ENCODE measurements at regions not wholly inside any gene's neighbourhood (a gene's known extent, or its start where the extent isn't known, plus 50 kb on each side); places are given as distances from the start of the nearest gene placed in this dataset.

DNA sequence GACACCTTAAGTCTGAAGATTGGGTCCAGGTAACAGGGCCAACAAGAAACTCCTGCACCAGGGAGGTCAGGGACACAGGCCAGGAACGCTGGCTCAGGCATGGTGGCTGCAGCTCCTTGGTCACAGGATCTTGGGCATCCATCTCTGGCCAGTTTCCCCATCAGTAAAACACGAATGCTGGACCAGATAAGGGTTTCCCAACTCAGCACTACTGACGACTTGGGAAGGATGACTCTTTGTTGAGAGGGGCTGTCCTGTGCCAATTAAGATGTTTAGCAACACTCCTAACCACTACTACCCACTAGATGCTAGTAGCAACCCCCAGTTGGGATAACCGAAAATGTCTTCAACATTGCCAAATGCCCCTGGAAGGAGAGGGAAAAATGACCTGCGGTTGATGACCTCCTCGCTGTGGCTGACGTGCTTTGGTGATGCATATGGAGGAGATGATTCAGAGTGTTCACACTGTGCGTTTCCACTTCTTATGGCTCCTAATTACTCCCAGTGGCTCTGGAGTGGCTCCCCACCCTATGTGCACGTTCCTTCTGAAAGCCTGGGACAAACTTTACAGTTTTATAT is 261.9 kb downstream of the CDH26 start:
- peaks cover 0 to 11% (median 0%) of the 10 kb centered on the region in 5 donors for H3K4me1 ChIP-seq (ENCODE audit: control insufficient read depth in 5 of 5, insufficient read depth in 5 of 5, low read length in 5 of 5)
- H3K36me3 ChIP-seq (ENCODE audit: control insufficient read depth in 4 of 4, insufficient read depth in 4 of 4, low read length in 4 of 4): no peaks in the 10 kb centered on the region
- H3K9me3 ChIP-seq (ENCODE audit: control insufficient read depth in 4 of 4, insufficient read depth in 3 of 4, low read length in 3 of 4): no peaks in the 10 kb centered on the region
- H3K27me3 ChIP-seq (ENCODE audit: control insufficient read depth in 3 of 3, insufficient read depth in 3 of 3, low read length in 2 of 3): no peaks in the 10 kb centered on the region
- TF ChIP-seq, protein P1, sequence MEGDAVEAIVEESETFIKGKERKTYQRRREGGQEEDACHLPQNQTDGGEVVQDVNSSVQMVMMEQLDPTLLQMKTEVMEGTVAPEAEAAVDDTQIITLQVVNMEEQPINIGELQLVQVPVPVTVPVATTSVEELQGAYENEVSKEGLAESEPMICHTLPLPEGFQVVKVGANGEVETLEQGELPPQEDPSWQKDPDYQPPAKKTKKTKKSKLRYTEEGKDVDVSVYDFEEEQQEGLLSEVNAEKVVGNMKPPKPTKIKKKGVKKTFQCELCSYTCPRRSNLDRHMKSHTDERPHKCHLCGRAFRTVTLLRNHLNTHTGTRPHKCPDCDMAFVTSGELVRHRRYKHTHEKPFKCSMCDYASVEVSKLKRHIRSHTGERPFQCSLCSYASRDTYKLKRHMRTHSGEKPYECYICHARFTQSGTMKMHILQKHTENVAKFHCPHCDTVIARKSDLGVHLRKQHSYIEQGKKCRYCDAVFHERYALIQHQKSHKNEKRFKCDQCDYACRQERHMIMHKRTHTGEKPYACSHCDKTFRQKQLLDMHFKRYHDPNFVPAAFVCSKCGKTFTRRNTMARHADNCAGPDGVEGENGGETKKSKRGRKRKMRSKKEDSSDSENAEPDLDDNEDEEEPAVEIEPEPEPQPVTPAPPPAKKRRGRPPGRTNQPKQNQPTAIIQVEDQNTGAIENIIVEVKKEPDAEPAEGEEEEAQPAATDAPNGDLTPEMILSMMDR (IDR thresholded peaks at IDR 0.05; ENCODE audit: control extremely low read depth, extremely low read depth): no peak
- DNase-seq: no peak
- H3K27ac ChIP-seq (ENCODE audit: low read depth in 1 of 2, low read length in 1 of 2): no peak overlapping the region
- no peak overlapping the region for H3K4me3 ChIP-seq
- 83 to 84% methylated on average over 9 of the region's 9 CpGs for WGBS, 2 donors
- H3K9ac ChIP-seq (ENCODE audit: insufficient read depth in 1 of 2, low read length in 2 of 2): no peak overlapping the region
- no peak for ATAC-seq (ENCODE audit: insufficient read depth, low FRiP score)

DNA sequence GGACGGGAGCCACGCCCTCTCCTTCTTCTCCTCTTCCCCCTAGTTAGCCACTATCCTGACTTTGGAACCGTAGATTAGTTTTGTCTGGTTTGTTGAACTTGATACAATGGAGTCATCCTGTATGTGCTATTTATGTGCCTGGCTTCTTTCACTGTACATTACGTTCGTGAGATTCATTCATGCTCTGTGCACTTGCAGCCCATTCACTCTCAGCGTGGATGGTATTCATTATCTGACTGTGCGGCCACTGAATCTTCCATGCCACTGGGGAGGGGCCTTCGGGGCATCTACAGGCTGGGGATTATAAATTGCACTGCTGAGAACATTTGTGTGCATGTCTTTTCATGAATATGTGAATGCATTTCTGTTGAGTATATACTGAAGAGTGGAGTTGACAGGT is 262.5 kb downstream of the CDH26 start:
- H3K9me3 ChIP-seq (ENCODE audit: control insufficient read depth in 4 of 4, insufficient read depth in 3 of 4, low read length in 3 of 4): peaks cover 0 to 2% (median 0%) of the 10 kb centered on the region in 4 donors
- peaks cover 0 to 5% (median 0%) of the 10 kb centered on the region in 5 donors for H3K4me1 ChIP-seq (ENCODE audit: control insufficient read depth in 5 of 5, insufficient read depth in 5 of 5, low read length in 5 of 5)
- no peaks in the 10 kb centered on the region for H3K27me3 ChIP-seq (ENCODE audit: control insufficient read depth in 3 of 3, insufficient read depth in 3 of 3, low read length in 2 of 3)
- ATAC-seq (ENCODE audit: insufficient read depth, low FRiP score): no peak
- TF ChIP-seq, protein P1 (IDR thresholded peaks at IDR 0.05; ENCODE audit: control extremely low read depth, extremely low read depth): no peak
- DNase-seq: no peak
- H3K27ac ChIP-seq (ENCODE audit: low read depth in 1 of 2, low read length in 1 of 2): no peak overlapping the region
- H3K9ac ChIP-seq (ENCODE audit: insufficient read depth in 1 of 2, low read length in 2 of 2): no peak overlapping the region
- no peak overlapping the region for H3K4me3 ChIP-seq
- 88 to 93% methylated on average over 8 of the region's 8 CpGs for WGBS, 2 donors
- no peaks in the 10 kb centered on the region for H3K36me3 ChIP-seq (ENCODE audit: control insufficient read depth in 4 of 4, insufficient read depth in 4 of 4, low read length in 4 of 4)

DNA sequence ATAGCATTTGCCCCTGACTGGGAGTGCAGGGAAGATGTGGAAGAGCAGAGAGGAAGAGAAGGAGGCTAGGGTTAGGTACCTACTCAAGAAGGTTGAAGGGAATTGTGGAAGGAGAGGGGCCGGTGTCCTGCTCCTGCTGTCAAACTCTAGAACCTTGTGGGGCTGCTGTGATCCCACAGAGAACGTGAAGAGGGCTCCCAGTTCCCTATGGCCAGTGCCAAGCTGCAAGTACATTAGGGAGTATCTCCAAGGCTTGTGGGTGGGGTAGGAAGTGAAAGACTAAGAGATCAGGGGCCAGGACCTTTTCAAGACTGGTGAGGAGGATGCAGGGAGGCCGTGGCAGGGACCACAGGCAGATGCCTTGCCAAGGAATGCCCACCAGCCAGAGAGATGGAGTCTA is 263.4 kb downstream of the CDH26 start:
- TF ChIP-seq, protein P1 (IDR thresholded peaks at IDR 0.05; ENCODE audit: control extremely low read depth, extremely low read depth): no peak
- 81 to 82% methylated on average over 3 of the region's 3 CpGs for WGBS, 2 donors

DNA sequence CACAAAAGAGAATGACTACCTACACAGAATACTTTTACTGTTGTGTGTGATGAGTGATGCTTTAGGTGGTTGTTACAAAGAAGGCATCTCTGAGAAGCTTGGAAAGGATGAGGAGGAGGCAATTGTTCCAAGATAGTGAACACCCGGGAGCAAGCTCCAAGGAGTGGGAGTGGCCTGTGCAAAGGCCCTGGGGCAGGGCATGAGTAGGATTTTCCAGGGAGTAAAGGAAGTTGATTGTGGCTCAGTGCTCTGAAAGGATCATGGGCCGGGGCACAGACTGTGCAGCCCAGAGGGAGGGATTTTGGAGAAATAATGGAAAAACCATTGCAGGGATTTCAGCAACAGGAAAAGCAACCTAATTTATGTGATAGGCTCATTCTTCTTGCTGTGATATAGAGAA is 264.3 kb downstream of the CDH26 start:
- TF ChIP-seq, protein P1 (IDR thresholded peaks at IDR 0.05; ENCODE audit: control extremely low read depth, extremely low read depth): no peak
- H3K4me3 ChIP-seq: no peak overlapping the region
- 0 to 77% methylated on average over 2 of the region's 2 CpGs for WGBS, 2 donors
- DNase-seq: no peak
- no peak overlapping the region for H3K9ac ChIP-seq (ENCODE audit: insufficient read depth in 1 of 2, low read length in 2 of 2)
- H3K4me1 ChIP-seq (ENCODE audit: control insufficient read depth in 5 of 5, insufficient read depth in 5 of 5, low read length in 5 of 5): no peaks in the 10 kb centered on the region
- H3K36me3 ChIP-seq (ENCODE audit: control insufficient read depth in 4 of 4, insufficient read depth in 4 of 4, low read length in 4 of 4): no peaks in the 10 kb centered on the region
- peaks cover 0 to 2% (median 0%) of the 10 kb centered on the region in 4 donors for H3K9me3 ChIP-seq (ENCODE audit: control insufficient read depth in 4 of 4, insufficient read depth in 3 of 4, low read length in 3 of 4)
- H3K27ac ChIP-seq (ENCODE audit: low read depth in 1 of 2, low read length in 1 of 2): no peak overlapping the region
- ATAC-seq (ENCODE audit: insufficient read depth, low FRiP score): no peak
- no peaks in the 10 kb centered on the region for H3K27me3 ChIP-seq (ENCODE audit: control insufficient read depth in 3 of 3, insufficient read depth in 3 of 3, low read length in 2 of 3)

More for the DNA sequence above, 263.4 kb downstream of the CDH26 start:
- Histone ChIP-seq H3K36me3 (ENCODE audit: control insufficient read depth in 4 of 4, insufficient read depth in 4 of 4, low read length in 4 of 4) (no peaks in the 10 kb centered on the region), H3K9me3 (ENCODE audit: control insufficient read depth in 4 of 4, insufficient read depth in 3 of 4, low read length in 3 of 4) (peaks cover 0 to 2% (median 0%) of the 10 kb centered on the region in 4 donors), H3K27ac (ENCODE audit: low read depth in 1 of 2, low read length in 1 of 2) (no peak overlapping the region), H3K27me3 (ENCODE audit: control insufficient read depth in 3 of 3, insufficient read depth in 3 of 3, low read length in 2 of 3) (no peaks in the 10 kb centered on the region), H3K9ac (ENCODE audit: insufficient read depth in 1 of 2, low read length in 2 of 2) (no peak overlapping the region), H3K4me3 (no peak overlapping the region), H3K4me1 (ENCODE audit: control insufficient read depth in 5 of 5, insufficient read depth in 5 of 5, low read length in 5 of 5) (no peaks in the 10 kb centered on the region)
- ATAC-seq (ENCODE audit: insufficient read depth, low FRiP score) (no peak), DNase-seq (no peak)

All from lung (tissue), 11 donors.